HCT116 (cell line): ENCODE measurements at regions not wholly inside any gene's neighbourhood (a gene's known extent, or its start where the extent isn't known, plus 50 kb on each side); places are given as distances from the start of the nearest gene placed in this dataset.
"Not testable (repeated sequence)": the region's sequence is repeated elsewhere in the genome, so short reads cannot be mapped to it uniquely, and the experiment has no call there.

Experiments used
- SP1 ChIP-seq: IDR thresholded peaks from 2 replicates; pipeline ENCODE4 v1.6.1; 2012; ENCODE audit warnings: low read depth
- TCF7L2 ChIP-seq: IDR thresholded peaks from 2 replicates; pipeline ENCODE4 v1.7.0; 2011; ENCODE audit warnings: borderline replicate concordance, inconsistent platforms; ENCODE audit not compliant: insufficient read depth, insufficient read length; ENCODE audit errors: extremely low read depth
- TF ChIP-seq, protein P1 (sequence below), 3 experiments: fragments of 200-600 bp in 1 of 3; sonication (generic) in 1 of 3; IDR thresholded peaks in 2 of 3; conservative IDR thresholded peaks in 1 of 3; 2 replicates each; pipeline ENCODE4 v1.5.1; 2012 to 2017; ENCODE audit warnings: low read depth in 2 of 3, low read length in 2 of 3, antibody characterized with exemption in 1 of 3, borderline replicate concordance in 1 of 3, control low read depth in 1 of 3, mild to moderate bottlenecking in 1 of 3, mixed read lengths in 1 of 3, mixed run types in 1 of 3, moderate library complexity in 1 of 3; ENCODE audit not compliant: insufficient read depth in 1 of 3

GRCh38 chr7:79976711-79977020 lies 158.0 kb upstream of the GNAI1 start:
- not testable (repeated sequence) for TF ChIP-seq TCF7L2, SP1
- TF ChIP-seq, protein P1, sequence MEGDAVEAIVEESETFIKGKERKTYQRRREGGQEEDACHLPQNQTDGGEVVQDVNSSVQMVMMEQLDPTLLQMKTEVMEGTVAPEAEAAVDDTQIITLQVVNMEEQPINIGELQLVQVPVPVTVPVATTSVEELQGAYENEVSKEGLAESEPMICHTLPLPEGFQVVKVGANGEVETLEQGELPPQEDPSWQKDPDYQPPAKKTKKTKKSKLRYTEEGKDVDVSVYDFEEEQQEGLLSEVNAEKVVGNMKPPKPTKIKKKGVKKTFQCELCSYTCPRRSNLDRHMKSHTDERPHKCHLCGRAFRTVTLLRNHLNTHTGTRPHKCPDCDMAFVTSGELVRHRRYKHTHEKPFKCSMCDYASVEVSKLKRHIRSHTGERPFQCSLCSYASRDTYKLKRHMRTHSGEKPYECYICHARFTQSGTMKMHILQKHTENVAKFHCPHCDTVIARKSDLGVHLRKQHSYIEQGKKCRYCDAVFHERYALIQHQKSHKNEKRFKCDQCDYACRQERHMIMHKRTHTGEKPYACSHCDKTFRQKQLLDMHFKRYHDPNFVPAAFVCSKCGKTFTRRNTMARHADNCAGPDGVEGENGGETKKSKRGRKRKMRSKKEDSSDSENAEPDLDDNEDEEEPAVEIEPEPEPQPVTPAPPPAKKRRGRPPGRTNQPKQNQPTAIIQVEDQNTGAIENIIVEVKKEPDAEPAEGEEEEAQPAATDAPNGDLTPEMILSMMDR (IDR thresholded peaks at IDR 0.05 in 2 of 3, conservative IDR thresholded peaks at IDR 0.05 in 1 of 3; ENCODE audit: borderline replicate concordance in 1 of 3, insufficient read depth in 1 of 3, low read depth in 2 of 3, low read length in 2 of 3) = not testable (repeated sequence)
